Hepatocyte (in vitro differentiated cells): ENCODE measurements at regions not wholly inside any gene's neighbourhood (a gene's known extent, or its start where the extent isn't known, plus 50 kb on each side); places are given as distances from the start of the nearest gene placed in this dataset.

Experiments used
- EZH2 ChIP-seq: fragments of 200-600 bp; sonication (generic); IDR thresholded peaks from 2 replicates; pipeline ENCODE4 v1.6.1; 2016; ENCODE audit warnings: antibody characterized with exemption, mild to moderate bottlenecking, borderline replicate concordance
- EZH2phosphoT487 ChIP-seq: fragments of 200-600 bp; sonication (generic); IDR thresholded peaks from one replicate; pipeline ENCODE4 v1.6.1; 2018; ENCODE audit warnings: antibody characterized with exemption, mild to moderate bottlenecking, low read depth, moderate library complexity; ENCODE audit not compliant: unreplicated experiment, severe bottlenecking
- TF ChIP-seq, protein P1 (sequence below): fragments of 200-600 bp; sonication (generic); IDR thresholded peaks from 2 replicates; pipeline ENCODE4 v1.5.1; 2016; ENCODE audit warnings: antibody characterized with exemption, mild to moderate bottlenecking; ENCODE audit not compliant: poor library complexity

DNA sequence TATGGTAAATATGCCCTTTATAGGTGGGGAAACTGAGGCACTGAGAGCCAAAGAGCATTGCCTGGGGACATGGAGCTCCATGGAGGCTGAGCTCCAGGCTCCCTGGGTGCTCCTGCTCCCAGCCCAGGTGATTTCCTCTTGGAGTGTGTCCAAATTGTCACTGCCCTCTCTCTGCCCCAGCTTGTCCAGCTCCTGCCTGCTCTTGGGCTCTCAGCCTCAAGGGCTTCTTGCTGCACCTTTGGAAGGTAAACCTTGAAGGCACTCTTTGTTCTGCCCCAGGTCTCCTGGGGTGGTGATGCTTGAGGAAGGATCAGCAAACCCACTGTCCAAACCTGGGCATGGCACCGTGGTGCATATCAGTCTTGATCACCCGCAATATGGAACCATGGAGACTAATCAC, 166.1 kb downstream of the RPS24 start:
- TF ChIP-seq, protein P1, sequence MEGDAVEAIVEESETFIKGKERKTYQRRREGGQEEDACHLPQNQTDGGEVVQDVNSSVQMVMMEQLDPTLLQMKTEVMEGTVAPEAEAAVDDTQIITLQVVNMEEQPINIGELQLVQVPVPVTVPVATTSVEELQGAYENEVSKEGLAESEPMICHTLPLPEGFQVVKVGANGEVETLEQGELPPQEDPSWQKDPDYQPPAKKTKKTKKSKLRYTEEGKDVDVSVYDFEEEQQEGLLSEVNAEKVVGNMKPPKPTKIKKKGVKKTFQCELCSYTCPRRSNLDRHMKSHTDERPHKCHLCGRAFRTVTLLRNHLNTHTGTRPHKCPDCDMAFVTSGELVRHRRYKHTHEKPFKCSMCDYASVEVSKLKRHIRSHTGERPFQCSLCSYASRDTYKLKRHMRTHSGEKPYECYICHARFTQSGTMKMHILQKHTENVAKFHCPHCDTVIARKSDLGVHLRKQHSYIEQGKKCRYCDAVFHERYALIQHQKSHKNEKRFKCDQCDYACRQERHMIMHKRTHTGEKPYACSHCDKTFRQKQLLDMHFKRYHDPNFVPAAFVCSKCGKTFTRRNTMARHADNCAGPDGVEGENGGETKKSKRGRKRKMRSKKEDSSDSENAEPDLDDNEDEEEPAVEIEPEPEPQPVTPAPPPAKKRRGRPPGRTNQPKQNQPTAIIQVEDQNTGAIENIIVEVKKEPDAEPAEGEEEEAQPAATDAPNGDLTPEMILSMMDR = no peak
- TF ChIP-seq EZH2 (no peak), EZH2phosphoT487 (no peak)
